ENCODE measurements at regions not wholly inside any gene's neighbourhood (a gene's known extent, or its start where the extent isn't known, plus 50 kb on each side); places are given as distances from the start of the nearest gene placed in this dataset.

DNA sequence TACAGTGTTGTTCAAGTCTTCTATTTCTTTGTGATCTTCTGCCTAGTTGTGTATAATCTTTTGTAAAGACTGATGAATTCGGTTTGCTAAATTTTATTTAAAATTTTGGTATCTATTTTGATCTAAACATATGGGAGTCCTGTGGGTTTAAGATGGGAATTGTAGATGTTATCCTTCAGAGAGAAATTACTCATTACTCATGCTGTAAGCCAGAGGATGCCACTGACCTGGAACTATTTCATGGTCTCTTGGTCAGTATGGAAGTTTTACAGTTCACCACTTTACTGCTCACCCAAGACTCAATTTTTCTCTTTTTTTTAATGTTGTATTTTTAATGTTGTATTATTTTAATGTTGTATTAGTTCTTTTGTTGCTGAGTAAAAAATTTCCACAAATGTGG, 138.6 kb upstream of the B3GALT2 start:
- Histone ChIP-seq H4K20me1 (ENCODE audit: insufficient read depth, low read length, poor library complexity, severe bottlenecking) (no peaks in the 10 kb centered on the region), H3K9me3 (ENCODE audit: insufficient read depth, low read depth, low read length) (peaks cover 3% of the 10 kb centered on the region; the same call in 1 of the 2 replicates)

DNA sequence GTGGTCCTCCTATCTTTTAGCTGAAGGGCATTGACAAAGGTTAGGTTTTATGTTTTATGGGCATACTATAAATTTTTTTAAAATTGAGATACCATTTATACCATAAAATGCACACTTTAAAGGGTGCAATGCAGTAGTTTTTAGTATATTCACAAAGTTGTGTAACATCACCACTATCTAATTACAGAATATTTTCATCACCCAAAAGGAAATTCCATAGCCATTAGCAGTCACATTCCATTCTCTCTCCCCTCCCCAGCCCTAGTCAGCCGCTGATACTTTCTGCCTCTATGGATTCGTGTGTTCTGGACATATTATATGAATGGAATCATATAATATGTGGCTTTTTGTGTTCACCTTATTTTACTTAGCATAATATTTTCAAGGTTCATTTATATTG, 135.8 kb upstream of the B3GALT2 start:
- Histone ChIP-seq H3K4me1 (ENCODE audit: insufficient read depth, low read length, poor library complexity, severe bottlenecking) (no peaks in the 10 kb centered on the region), H3K36me3 (ENCODE audit: insufficient read depth, low read length) (no peaks in the 10 kb centered on the region), H3K79me2 (ENCODE audit: insufficient read depth, low read length) (no peaks in the 10 kb centered on the region), H3K4me2 (ENCODE audit: low read depth, low read length, poor library complexity, severe bottlenecking) (no peak overlapping the region), H3K4me3 (ENCODE audit: low read length, poor library complexity, severe bottlenecking) (no peak overlapping the region), H4K20me1 (ENCODE audit: insufficient read depth, low read length, poor library complexity, severe bottlenecking) (no peaks in the 10 kb centered on the region), H3K9ac (ENCODE audit: low read depth, low read length, poor library complexity, severe bottlenecking) (no peak overlapping the region), H3K9me2 (replicated peaks; ENCODE audit: low read depth, low read length) (no peaks in the 10 kb centered on the region), H3K27me3 (ENCODE audit: insufficient read depth, low read length, poor library complexity, severe bottlenecking) (no peaks in the 10 kb centered on the region), H3F3A (ENCODE audit: low read depth) (no peaks in the 10 kb centered on the region), H2AFZ (ENCODE audit: low read length) (no peak overlapping the region), H3K9me3 (ENCODE audit: insufficient read depth, low read depth, low read length) (peaks cover 8% of the 10 kb centered on the region; the same call in 1 of the 2 replicates)
- TF ChIP-seq, protein P1, sequence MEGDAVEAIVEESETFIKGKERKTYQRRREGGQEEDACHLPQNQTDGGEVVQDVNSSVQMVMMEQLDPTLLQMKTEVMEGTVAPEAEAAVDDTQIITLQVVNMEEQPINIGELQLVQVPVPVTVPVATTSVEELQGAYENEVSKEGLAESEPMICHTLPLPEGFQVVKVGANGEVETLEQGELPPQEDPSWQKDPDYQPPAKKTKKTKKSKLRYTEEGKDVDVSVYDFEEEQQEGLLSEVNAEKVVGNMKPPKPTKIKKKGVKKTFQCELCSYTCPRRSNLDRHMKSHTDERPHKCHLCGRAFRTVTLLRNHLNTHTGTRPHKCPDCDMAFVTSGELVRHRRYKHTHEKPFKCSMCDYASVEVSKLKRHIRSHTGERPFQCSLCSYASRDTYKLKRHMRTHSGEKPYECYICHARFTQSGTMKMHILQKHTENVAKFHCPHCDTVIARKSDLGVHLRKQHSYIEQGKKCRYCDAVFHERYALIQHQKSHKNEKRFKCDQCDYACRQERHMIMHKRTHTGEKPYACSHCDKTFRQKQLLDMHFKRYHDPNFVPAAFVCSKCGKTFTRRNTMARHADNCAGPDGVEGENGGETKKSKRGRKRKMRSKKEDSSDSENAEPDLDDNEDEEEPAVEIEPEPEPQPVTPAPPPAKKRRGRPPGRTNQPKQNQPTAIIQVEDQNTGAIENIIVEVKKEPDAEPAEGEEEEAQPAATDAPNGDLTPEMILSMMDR (conservative IDR thresholded peaks at IDR 0.05; ENCODE audit: low read length), result no peak
- TF ChIP-seq EZH2phosphoT487 (IDR thresholded peaks at IDR 0.05; ENCODE audit: borderline replicate concordance), result no peak

More for the DNA sequence above, 138.6 kb upstream of the B3GALT2 start:
- Histone ChIP-seq H3K9me2 (replicated peaks; ENCODE audit: low read depth, low read length) (no peaks in the 10 kb centered on the region), H3K36me3 (ENCODE audit: insufficient read depth, low read length) (no peaks in the 10 kb centered on the region), H3K27me3 (ENCODE audit: insufficient read depth, low read length, poor library complexity, severe bottlenecking) (no peaks in the 10 kb centered on the region), H3F3A (ENCODE audit: low read depth) (no peaks in the 10 kb centered on the region), H3K9ac (ENCODE audit: low read depth, low read length, poor library complexity, severe bottlenecking) (no peak overlapping the region), H3K4me1 (ENCODE audit: insufficient read depth, low read length, poor library complexity, severe bottlenecking) (no peaks in the 10 kb centered on the region), H3K4me2 (ENCODE audit: low read depth, low read length, poor library complexity, severe bottlenecking) (no peak overlapping the region), H3K79me2 (ENCODE audit: insufficient read depth, low read length) (no peaks in the 10 kb centered on the region), H3K4me3 (ENCODE audit: low read length, poor library complexity, severe bottlenecking) (no peak overlapping the region), H2AFZ (ENCODE audit: low read length) (no peak overlapping the region)
- no peak for TF ChIP-seq EZH2phosphoT487 (IDR thresholded peaks at IDR 0.05; ENCODE audit: borderline replicate concordance)
- TF ChIP-seq, protein P1 (conservative IDR thresholded peaks at IDR 0.05; ENCODE audit: low read length), result no peak

DNA sequence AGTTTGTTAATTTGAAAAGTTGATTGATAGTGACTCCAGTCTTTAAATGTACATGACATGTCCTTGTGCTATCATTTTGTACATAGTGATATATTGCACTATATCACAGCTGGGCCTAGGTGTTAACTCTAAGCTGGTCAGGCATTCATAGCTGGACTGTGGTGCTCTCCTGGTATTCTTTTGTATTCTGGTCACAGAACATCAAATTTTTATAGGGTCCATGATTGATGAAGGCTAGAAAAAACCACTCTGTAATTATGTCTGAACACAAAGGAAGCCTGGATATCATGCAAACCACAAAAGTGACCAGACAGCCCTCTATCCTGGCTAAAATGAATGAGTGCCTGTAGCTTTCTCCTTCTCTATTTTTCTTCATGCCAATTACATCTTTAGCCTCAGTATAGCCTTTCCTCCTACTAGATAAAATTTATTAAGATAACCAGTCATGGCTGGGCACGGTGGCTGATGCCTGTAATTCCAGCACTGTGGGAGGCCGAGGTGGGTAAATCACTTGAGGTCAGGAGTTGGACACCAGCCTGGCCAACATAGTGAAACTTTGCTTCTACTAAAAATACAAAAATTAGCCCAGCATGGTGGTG, 134.9 kb upstream of the B3GALT2 start:
- H3K79me2 ChIP-seq (ENCODE audit: insufficient read depth, low read length), result no peaks in the 10 kb centered on the region
- H3K4me3 ChIP-seq (ENCODE audit: low read length, poor library complexity, severe bottlenecking), result no peak overlapping the region
- H2AFZ ChIP-seq (ENCODE audit: low read length), result no peak overlapping the region
- H3F3A ChIP-seq (ENCODE audit: low read depth), result no peaks in the 10 kb centered on the region
- H3K9me2 ChIP-seq (replicated peaks; ENCODE audit: low read depth, low read length), result no peaks in the 10 kb centered on the region
- TF ChIP-seq EZH2phosphoT487 (IDR thresholded peaks at IDR 0.05; ENCODE audit: borderline replicate concordance), result no peak
- TF ChIP-seq, protein P1 (conservative IDR thresholded peaks at IDR 0.05; ENCODE audit: low read length), result no peak
- H4K20me1 ChIP-seq (ENCODE audit: insufficient read depth, low read length, poor library complexity, severe bottlenecking), result no peaks in the 10 kb centered on the region
- H3K9ac ChIP-seq (ENCODE audit: low read depth, low read length, poor library complexity, severe bottlenecking), result no peak overlapping the region
- no peak overlapping the region for H3K4me2 ChIP-seq (ENCODE audit: low read depth, low read length, poor library complexity, severe bottlenecking)
- peaks cover 8% of the 10 kb centered on the region; the same call in 1 of the 2 replicates for H3K9me3 ChIP-seq (ENCODE audit: insufficient read depth, low read depth, low read length)
- no peaks in the 10 kb centered on the region for H3K36me3 ChIP-seq (ENCODE audit: insufficient read depth, low read length)
- no peaks in the 10 kb centered on the region for H3K4me1 ChIP-seq (ENCODE audit: insufficient read depth, low read length, poor library complexity, severe bottlenecking)
- H3K27me3 ChIP-seq (ENCODE audit: insufficient read depth, low read length, poor library complexity, severe bottlenecking), result no peaks in the 10 kb centered on the region

Measured in Loucy (cell line).